ENCODE measurements at regions not wholly inside any gene's neighbourhood (a gene's known extent, or its start where the extent isn't known, plus 50 kb on each side); places are given as distances from the start of the nearest gene placed in this dataset.

- TF ChIP-seq CTCF (IDR thresholded peaks at IDR 0.05 in 2 of 3, conservative IDR thresholded peaks at IDR 0.05 in 1 of 3; ENCODE audit: borderline replicate concordance in 1 of 3, insufficient read depth in 1 of 3, low read depth in 2 of 3, low read length in 2 of 3) = no peak
- TF ChIP-seq EZH2phosphoT487 (IDR thresholded peaks at IDR 0.05; ENCODE audit: borderline replicate concordance) = no peak
- TF ChIP-seq EZH2 (IDR thresholded peaks at IDR 0.05) = no peak
- no peak for TF ChIP-seq ZNF274 (IDR thresholded peaks at IDR 0.05; ENCODE audit: low read depth, low read length)
- no peak for TF ChIP-seq SP1 (IDR thresholded peaks at IDR 0.05; ENCODE audit: low read depth)
- no peak for TF ChIP-seq TCF7L2 (IDR thresholded peaks at IDR 0.05; ENCODE audit: borderline replicate concordance, extremely low read depth, insufficient read depth, insufficient read length)
Observed at GRCh38 chr3:19632099-19633074, 301.6 kb downstream of the EFHB start (continued).

GRCh38 chr3:19598870-19599269, 335.1 kb downstream of the EFHB start:
- no peak overlapping the region for H3K4me2 ChIP-seq (ENCODE audit: low read length)
- no peaks in the 10 kb centered on the region for H3K36me3 ChIP-seq (ENCODE audit: control insufficient read depth in 1 of 2, insufficient read depth in 2 of 2, low read length in 2 of 2)
- CTCF ChIA-PET = no interaction called here
- no peaks in the 10 kb centered on the region for H3K9me2 ChIP-seq (ENCODE audit: insufficient read depth)
- no peak for ATAC-seq
- H2AFZ ChIP-seq (ENCODE audit: low read depth, low read length, poor library complexity, severe bottlenecking) = no peak overlapping the region
- no peak overlapping the region for H3K27ac ChIP-seq (ENCODE audit: low read depth, low read length)
- no peak for DNase-seq (ENCODE audit: low read depth, low spot score)
- no TSS peak for BruUV-seq (replicated peaks)
- no peaks in the 10 kb centered on the region for H3K4me1 ChIP-seq (ENCODE audit: control insufficient read depth in 1 of 2, insufficient read depth in 2 of 2, low read length in 2 of 2)
- no peaks in the 10 kb centered on the region for H3K9me3 ChIP-seq (ENCODE audit: control insufficient read depth in 1 of 2, insufficient read depth in 1 of 2, low read depth in 1 of 2, low read length in 2 of 2)
- RAD21 ChIA-PET (ENCODE audit: low non-redundant PET in 1 of 2, low total read pairs in 2 of 2, uncharacterized antibody in 2 of 2, unreplicated experiment in 2 of 2) = no interaction called here
- POLR2A ChIA-PET = no interaction called here
- intact Hi-C loops (cut with micrococcal nuclease) = no loop called here
- no peak overlapping the region for H3K9ac ChIP-seq (ENCODE audit: low read length)
- H3K27me3 ChIP-seq (ENCODE audit: insufficient read depth, low read length) = no peaks in the 10 kb centered on the region
- no peaks in the 10 kb centered on the region for H3K79me2 ChIP-seq (ENCODE audit: insufficient read depth, low read length)
- no peaks in the 10 kb centered on the region; the same call in 1 of the 2 replicates for H4K20me1 ChIP-seq (ENCODE audit: insufficient read depth)
- H3K4me3 ChIP-seq (replicated peaks in 1 of 2; ENCODE audit: low read depth in 1 of 2, low read length in 2 of 2) = no peak overlapping the region
- no peak for TF ChIP-seq EZH2phosphoT487 (IDR thresholded peaks at IDR 0.05; ENCODE audit: borderline replicate concordance)
- no peak for TF ChIP-seq CBX3 (IDR thresholded peaks at IDR 0.05; ENCODE audit: low read depth)
- TF ChIP-seq ELF1 (IDR thresholded peaks at IDR 0.05; ENCODE audit: borderline replicate concordance, low read depth) = no peak
- TF ChIP-seq YY1 (IDR thresholded peaks at IDR 0.05; ENCODE audit: extremely low read depth, insufficient replicate concordance, low read depth, low read length) = no peak
- no peak for TF ChIP-seq CEBPB (IDR thresholded peaks at IDR 0.05; ENCODE audit: low read depth)
- no peak for TF ChIP-seq REST (IDR thresholded peaks at IDR 0.05; ENCODE audit: low read depth)
- TF ChIP-seq TCF7L2 (IDR thresholded peaks at IDR 0.05; ENCODE audit: borderline replicate concordance, extremely low read depth, insufficient read depth, insufficient read length) = no peak
- TF ChIP-seq POLR2AphosphoS5 (IDR thresholded peaks at IDR 0.05; ENCODE audit: low read depth, low read length) = no peak
- no peak for TF ChIP-seq MAX (IDR thresholded peaks at IDR 0.05)
- TF ChIP-seq RAD21 (IDR thresholded peaks at IDR 0.05; ENCODE audit: low read depth) = no peak
- no peak for TF ChIP-seq SRF (IDR thresholded peaks at IDR 0.05; ENCODE audit: low read depth)
- TF ChIP-seq SP1 (IDR thresholded peaks at IDR 0.05; ENCODE audit: low read depth) = no peak
- no peak for TF ChIP-seq EGR1 (IDR thresholded peaks at IDR 0.05; ENCODE audit: low read depth)
- TF ChIP-seq, protein P1, sequence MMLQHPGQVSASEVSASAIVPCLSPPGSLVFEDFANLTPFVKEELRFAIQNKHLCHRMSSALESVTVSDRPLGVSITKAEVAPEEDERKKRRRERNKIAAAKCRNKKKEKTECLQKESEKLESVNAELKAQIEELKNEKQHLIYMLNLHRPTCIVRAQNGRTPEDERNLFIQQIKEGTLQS (IDR thresholded peaks at IDR 0.05) = no peak

Data from HCT116 (cell line).